ENCODE measurements at regions not wholly inside any gene's neighbourhood (a gene's known extent, or its start where the extent isn't known, plus 50 kb on each side); places are given as distances from the start of the nearest gene placed in this dataset.

DNA sequence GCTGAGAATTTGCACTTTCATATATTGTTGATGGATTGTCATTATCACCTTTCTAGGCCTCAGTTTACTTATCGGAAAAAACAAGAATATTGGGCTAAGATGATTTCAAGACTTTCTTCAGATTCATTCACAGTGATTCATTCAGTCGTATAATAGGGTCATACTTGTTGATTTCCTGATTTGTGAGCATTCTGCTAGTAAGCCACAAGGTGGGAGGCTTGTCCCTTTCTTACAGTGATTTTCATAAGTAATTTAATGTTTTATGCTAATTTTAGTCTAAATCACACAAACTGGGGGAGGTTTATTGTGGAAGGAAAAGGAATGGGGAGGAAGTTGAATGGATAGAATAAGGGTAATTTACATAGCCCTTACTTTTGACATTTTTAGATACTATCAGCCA is 126.8 kb upstream of the GOLGA6L4 start:
- Histone ChIP-seq H3K4me2 (ENCODE audit: low read depth, low read length) (no peak overlapping the region), H3K56ac (ENCODE audit: extremely low read depth, insufficient read depth, low read length) (no peak overlapping the region), H3K27me3 (ENCODE audit: control insufficient read depth, insufficient read depth, low read length) (no peaks in the 10 kb centered on the region), H4K8ac (ENCODE audit: low read depth in 2 of 2, low read length in 2 of 2) (no peak overlapping the region), H3K79me1 (ENCODE audit: low read depth in 1 of 2, low read length in 2 of 2) (no peaks in the 10 kb centered on the region), H3K4me1 (ENCODE audit: control insufficient read depth, insufficient read depth, low read length) (no peaks in the 10 kb centered on the region), H4K5ac (ENCODE audit: low read depth, low read length) (no peak overlapping the region), H2AFZ (replicated peaks; ENCODE audit: low read length, poor library complexity) (no peak overlapping the region), H3K14ac (replicated peaks; ENCODE audit: low read depth, low read length) (no peak overlapping the region), H3K23ac (ENCODE audit: low read depth, low read length) (no peak overlapping the region), H3K9ac (ENCODE audit: low read depth, low read length) (no peak overlapping the region), H4K91ac (ENCODE audit: insufficient read depth, low read depth, low read length) (no peak overlapping the region), H2BK20ac (ENCODE audit: low read depth, low read length) (no peak overlapping the region), H3K9me3 (ENCODE audit: control insufficient read depth, insufficient read depth, low read length) (no peaks in the 10 kb centered on the region), H3K18ac (ENCODE audit: low read depth, low read length) (no peak overlapping the region), H2BK5ac (ENCODE audit: low read depth, low read length, poor library complexity, severe bottlenecking) (no peak overlapping the region), H3K36me3 (ENCODE audit: control insufficient read depth, insufficient read depth, low read length) (no peaks in the 10 kb centered on the region), H2AK5ac (ENCODE audit: low read depth, low read length) (no peak overlapping the region), H2BK120ac (ENCODE audit: low read depth, low read length) (no peak overlapping the region), H4K20me1 (ENCODE audit: insufficient read depth, low read length) (no peaks in the 10 kb centered on the region), H3K27ac (ENCODE audit: insufficient read depth, low read length) (no peak overlapping the region), H3K9me1 (ENCODE audit: insufficient read depth, low read length) (no peaks in the 10 kb centered on the region), H2AK9ac (replicated peaks; ENCODE audit: low read depth, low read length, poor library complexity) (no peak overlapping the region), H3K4ac (ENCODE audit: low read depth, low read length) (no peak overlapping the region), H2BK15ac (ENCODE audit: low read depth, low read length) (no peak overlapping the region), H3K4me3 (ENCODE audit: insufficient read depth, low read depth, low read length) (no peak overlapping the region)
- WGBS, 2 experiments (ENCODE audit: extremely low coverage in 2 of 2, insufficient read length in 1 of 2): no CpG with 5 or more reads among the region's 2 CpGs
- no peak for ATAC-seq (ENCODE audit: low read depth)
- in situ Hi-C loops (cut with MboI; ENCODE audit: low sequenced_read_pairs): no loop called here
- dilution Hi-C loops (cut with HindIII; ENCODE audit: low sequenced_read_pairs, unreplicated experiment): no loop called here
- ChIA-PET CTCF (no interaction called here), POLR2A (ENCODE audit: unreplicated experiment) (no interaction called here)
- BruUV-seq (replicated peaks): no TSS peak
- intact Hi-C loops (cut with micrococcal nuclease): no loop called here
- DNase-seq: peak; percentile 18
- TF ChIP-seq RCOR1 (IDR thresholded peaks at IDR 0.05; ENCODE audit: insufficient replicate concordance, low read length) (no peak), RFX5 (IDR thresholded peaks at IDR 0.05; ENCODE audit: low read depth, low read length) (no peak), MAZ (IDR thresholded peaks at IDR 0.05; ENCODE audit: borderline replicate concordance, low read depth, low read length) (no peak)
- TF ChIP-seq, protein P1, sequence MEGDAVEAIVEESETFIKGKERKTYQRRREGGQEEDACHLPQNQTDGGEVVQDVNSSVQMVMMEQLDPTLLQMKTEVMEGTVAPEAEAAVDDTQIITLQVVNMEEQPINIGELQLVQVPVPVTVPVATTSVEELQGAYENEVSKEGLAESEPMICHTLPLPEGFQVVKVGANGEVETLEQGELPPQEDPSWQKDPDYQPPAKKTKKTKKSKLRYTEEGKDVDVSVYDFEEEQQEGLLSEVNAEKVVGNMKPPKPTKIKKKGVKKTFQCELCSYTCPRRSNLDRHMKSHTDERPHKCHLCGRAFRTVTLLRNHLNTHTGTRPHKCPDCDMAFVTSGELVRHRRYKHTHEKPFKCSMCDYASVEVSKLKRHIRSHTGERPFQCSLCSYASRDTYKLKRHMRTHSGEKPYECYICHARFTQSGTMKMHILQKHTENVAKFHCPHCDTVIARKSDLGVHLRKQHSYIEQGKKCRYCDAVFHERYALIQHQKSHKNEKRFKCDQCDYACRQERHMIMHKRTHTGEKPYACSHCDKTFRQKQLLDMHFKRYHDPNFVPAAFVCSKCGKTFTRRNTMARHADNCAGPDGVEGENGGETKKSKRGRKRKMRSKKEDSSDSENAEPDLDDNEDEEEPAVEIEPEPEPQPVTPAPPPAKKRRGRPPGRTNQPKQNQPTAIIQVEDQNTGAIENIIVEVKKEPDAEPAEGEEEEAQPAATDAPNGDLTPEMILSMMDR (conservative IDR thresholded peaks at IDR 0.05; ENCODE audit: low read depth, low read length): 0 out of 2 replicates have a peak, but pooled peaks have one; percentile 11
